CD4-positive, alpha-beta T cell treated with Interferon gamma for 1 hour (primary cell): ENCODE measurements at regions not wholly inside any gene's neighbourhood (a gene's known extent, or its start where the extent isn't known, plus 50 kb on each side); places are given as distances from the start of the nearest gene placed in this dataset.
"Not testable (repeated sequence)": the region's sequence is repeated elsewhere in the genome, so short reads cannot be mapped to it uniquely, and the experiment has no call there.

ENCODE experiments used
- DNase-seq: peaks from one replicate; pipeline ENCODE4 v3.0.0-alpha.2; 2020

DNA sequence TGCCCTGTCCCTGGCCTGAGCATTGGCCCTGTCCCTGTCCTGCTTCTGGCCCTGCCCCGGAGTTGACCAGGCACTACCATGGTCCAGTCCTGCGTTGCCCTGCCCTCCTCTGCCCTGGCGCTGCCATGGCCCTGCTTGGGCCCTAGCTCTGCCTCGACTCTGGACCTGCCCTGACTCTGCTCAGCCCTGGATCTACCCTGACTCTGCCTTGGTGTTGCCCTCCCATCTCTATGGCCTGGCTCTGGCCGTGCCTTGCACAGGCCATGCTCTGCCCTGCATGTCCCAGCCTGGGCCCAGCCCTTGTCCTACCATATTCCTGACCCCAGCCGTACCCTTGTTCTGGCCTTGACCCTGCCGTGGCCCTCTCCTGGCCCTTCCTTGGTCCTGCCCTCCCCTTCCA lies 235.7 kb downstream of the GOLGA6L6 start:
- DNase-seq: not testable (repeated sequence)

DNA sequence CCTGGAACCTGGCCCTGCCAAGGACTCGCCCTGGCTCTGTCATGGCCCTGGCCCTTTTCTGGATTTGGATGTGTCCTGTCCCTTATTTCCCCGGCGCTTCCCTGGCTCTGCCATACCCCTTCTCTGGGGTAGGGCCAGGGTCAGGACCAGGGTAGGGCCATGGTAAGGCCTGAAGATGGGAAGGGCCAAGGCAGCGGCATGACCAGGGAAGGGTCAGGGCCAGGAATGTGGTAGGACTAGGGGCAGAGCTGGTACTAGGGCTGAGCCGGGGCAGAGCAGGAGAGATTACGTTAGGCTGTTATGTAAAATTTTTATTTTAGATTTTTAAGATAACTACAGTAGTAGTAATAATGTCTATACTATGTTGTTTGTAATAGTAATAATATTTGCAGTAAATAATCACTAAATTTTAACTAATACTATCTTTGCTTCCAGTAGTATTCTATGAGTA lies 236.6 kb downstream of the GOLGA6L6 start:
- not testable (repeated sequence) for DNase-seq

GRCh38 chr15:20304282-20305014 lies 237.2 kb downstream of the GOLGA6L6 start:
- not testable (repeated sequence) for DNase-seq

DNA sequence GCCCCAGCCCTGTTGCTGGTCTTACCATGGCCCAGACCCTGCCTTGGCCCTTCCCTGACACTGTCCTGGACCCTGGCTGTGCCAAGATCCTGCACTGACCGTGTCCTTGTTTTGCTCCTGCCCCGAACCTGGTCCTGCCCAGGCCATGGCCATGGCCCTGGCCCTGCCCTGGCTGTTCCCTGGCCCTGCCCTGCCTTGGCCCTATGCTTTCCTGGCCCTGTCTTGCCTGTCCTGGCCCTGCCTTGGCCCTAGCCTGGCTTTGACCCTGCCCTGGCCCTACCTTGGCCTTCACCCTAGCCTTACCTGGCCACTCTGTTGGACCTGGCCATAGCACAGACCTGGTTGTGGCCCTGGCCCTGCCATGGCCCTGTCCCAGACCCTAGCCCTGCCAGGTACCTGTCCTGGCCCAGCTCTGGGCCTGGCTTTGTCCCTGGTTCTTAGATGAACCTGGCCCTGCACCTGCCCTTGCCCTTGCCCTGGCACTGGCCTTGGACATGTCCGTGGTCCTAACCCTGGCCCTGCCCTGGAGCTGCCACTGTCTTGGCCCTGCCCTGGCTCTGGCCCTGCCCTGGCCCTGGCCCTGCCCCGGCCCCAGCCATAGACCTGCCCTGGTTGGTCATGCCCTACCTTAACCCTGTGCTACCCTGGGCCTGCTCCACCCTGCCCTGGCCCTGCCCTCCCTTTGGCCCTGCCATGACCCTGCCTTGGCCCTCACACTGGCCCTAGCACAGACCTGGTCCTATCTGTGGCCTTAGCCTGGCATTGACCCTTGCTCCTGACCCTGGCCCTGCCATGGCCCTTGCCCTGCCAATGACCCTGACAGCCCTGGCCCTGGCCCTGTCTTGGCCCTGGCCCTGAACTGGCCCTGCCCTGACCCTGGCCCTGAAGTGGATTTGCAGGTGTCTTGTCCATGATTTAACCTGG lies 238.1 kb downstream of the GOLGA6L6 start:
- not testable (repeated sequence) for DNase-seq

DNA sequence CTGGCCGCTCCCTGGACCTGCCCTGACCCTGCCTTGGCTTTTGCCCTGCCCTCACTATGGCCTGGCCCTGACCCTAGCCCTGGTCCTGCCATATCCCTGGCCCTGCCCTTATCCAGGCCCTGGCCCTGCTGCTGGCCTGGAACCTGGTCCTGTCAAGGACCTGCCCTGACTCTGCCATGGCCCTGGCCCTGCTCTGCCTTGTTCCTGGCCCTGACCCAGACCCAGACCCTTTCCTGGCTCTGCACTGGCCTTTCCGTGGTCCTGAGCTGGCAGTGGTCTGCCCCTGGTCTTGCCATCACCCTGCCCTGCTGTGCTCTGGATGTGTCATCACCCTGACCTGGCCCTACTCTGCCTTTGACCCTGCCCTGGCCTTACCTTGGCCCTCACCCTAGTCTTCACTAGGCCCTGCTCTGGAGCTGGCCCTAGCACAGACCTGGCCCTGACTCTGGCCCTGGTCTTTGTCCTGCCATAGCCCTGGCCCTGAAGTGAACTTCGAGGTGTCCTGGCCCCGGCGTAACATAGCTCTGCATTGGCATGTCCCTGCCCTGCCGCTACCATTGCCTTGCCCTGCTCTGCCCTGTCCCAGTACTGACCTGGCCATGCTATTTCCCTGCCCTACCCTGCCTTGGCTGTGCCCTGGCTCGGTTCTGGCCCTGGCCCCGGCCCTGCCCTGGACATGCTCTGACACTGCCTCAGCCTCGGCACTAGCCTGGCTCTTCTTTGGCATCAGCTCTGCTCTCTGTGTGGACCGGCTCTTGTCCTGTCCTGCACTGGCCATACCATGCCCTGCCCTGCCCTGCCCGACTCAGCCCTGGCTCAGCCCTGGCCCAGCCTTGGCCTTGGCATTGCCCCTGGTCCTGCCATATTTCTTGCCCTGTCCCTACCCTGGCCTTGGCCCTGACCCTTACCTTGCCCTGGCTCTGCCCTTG lies 239.2 kb downstream of the GOLGA6L6 start:
- DNase-seq: not testable (repeated sequence)

GRCh38 chr15:20301471-20302081 lies 240.0 kb downstream of the GOLGA6L6 start:
- not testable (repeated sequence) for DNase-seq

DNA sequence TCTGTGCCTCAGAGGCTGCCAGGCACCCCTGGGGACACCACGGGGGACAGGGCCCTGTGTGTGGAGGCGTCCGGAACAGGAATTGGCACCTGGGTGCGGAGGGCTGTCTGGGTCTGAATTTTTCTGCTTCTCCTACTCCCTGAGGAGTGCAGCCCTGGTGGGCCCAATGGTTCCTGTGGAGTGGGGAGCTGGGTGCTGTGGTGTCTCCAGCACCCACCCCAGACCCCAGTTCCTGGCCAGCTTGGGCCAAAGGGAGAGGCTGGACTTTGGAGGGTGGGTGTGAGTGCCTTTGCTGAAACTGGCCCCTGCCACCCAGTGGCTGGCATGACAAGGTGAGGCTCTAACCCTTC lies 240.6 kb downstream of the GOLGA6L6 start:
- not testable (repeated sequence) for DNase-seq

- DNase-seq: not testable (repeated sequence)
Observed at GRCh38 chr15:20300351-20301040, 241.1 kb downstream of the GOLGA6L6 start.

GRCh38 chr15:20297603-20298123 lies 243.9 kb downstream of the GOLGA6L6 start:
- DNase-seq: not testable (repeated sequence)

- not testable (repeated sequence) for DNase-seq
Observed at GRCh38 chr15:20296261-20296660, 245.3 kb downstream of the GOLGA6L6 start.

DNA sequence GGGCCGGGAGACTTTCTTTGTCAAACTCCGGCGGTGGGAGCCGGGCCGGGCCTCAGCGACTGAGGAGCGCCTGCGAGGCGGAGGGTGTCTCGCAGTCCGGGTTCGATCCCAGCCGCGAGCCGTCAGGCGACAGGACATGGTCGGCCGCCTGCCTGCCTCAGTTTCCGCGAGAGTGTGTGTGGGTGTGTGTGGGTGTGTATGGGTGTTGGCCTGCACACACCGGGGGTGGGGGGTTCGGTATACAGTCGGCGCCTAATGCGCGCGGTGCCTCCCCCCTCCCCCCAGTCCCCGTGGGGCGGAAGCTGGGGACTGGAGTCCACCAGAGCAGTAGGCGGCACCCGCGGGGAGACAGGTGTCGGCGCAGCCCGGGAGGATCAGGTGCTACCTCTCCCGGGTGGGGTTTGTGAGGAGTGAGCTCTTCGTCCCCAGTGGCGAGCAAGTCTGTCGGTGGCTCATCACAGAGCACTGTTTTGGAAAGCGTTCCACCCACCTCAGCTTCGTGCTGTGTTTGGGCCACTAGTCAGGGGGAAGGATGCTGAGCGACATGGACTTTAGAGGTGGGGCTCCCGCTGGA lies 246.3 kb downstream of the GOLGA6L6 start:
- no peak for DNase-seq

GRCh38 chr15:20294651-20295237 lies 246.9 kb downstream of the GOLGA6L6 start:
- DNase-seq: no peak

GRCh38 chr15:20292422-20293005 lies 249.1 kb downstream of the GOLGA6L6 start:
- not testable (repeated sequence) for DNase-seq

GRCh38 chr15:20291616-20292015 lies 250.0 kb downstream of the GOLGA6L6 start:
- not testable (repeated sequence) for DNase-seq

DNA sequence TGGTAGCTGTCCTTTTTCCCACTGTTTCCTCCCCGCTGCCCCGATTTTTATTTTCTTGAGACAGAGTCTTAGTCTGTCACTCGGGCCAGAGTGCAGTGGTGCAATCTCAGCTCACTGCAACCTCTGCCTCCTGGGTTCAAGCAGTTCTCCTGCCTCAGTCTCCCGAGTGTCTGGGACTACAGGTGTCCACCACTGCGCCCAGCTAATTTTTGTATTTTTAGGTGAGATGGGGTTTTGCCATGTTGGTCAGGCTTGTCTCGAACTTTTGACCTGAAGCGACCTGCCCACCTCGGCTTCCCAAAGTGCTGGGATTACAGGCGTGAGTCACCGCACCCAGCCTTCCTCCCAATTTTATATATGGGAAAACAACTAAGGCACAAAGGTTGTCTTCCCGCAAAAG lies 251.0 kb downstream of the GOLGA6L6 start:
- not testable (repeated sequence) for DNase-seq

DNA sequence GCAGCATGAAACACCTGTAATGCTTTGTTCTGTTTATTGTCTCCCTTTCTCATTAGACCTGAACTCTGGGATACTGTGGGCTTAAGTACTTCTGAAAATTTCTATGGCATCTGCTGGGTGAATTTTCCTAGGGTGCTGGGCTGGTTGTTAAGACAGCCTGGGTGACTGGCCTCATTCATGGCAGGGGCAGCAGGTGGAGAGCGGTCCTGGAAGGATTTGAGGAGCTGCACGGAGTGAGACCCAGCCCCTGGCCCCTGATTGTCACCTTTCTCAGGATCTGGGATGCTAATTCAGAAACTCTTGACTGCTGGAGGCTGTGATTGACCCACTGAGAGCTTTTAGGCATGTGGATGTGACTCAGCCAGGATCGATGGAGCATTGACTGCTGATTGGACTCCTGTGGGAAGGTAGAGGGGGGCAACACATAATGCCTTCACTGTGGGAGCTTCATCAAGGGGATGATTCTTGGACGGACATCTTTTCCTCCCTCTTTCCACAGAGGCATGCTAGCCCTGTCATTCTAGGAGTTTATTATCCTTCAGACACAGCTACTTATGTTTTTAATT lies 252.0 kb downstream of the GOLGA6L6 start:
- DNase-seq: not testable (repeated sequence)

DNA sequence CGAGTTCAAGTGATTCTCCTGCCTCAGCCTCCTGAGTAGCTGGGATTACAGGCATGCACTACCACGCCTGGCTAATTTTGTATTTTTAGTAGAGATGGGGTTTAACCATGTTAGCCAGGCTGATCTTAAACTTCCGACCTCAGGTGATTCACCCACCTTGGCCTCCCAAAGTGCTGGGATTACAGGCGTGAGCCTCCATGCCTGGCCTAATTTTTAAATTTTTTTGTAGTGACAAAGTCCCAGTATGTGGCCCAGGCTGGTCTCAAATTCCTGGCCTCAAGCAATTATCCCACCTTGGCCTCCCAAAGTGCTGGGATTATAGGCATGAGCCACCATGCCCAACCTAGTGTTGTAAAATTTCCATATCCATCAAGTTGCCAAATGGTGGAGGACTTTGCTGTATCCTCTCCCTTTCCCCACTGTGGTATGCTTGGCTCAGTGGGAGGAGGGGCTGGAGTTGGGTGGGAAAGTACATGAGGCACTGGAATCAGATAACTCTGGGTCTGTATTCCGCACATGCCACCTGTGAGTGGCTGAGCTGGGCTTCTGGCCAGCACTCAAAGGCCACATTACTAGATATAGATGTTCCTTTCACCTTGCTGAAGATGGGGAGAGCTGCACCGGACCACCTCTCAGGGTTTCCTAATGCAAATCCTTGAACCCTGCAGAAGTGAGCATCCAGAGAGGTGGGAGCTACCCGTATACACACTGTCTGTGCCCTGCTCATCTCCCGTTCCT lies 252.6 kb downstream of the GOLGA6L6 start:
- not testable (repeated sequence) for DNase-seq

DNA sequence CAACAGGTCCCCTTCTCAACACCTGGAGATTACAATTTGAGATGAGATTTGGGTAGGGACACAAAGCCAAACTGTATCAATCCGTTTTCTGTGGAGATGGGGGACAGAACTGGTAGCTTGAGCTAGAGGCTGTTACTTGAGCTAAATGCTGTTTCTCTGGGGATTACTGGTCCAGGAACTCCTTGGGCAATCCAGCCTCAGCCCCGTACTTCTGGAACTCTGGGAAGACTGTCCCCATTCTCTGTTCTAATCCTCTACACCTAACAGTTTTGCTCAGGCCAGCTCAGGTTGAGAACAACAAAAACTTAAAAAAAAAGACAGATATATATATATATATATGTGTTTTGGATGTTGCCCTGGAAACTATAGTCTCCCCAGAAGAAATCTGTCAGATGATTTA lies 255.0 kb downstream of the GOLGA6L6 start:
- not testable (repeated sequence) for DNase-seq
